Right lobe of liver (tissue), 6 donors: ENCODE measurements at regions not wholly inside any gene's neighbourhood (a gene's known extent, or its start where the extent isn't known, plus 50 kb on each side); places are given as distances from the start of the nearest gene placed in this dataset.

Experiments used
- ATAC-seq, 4 donors: fragments of 200-7000 bp; cut with Tn5 transposase; one replicate each; pipeline ENCODE4 v1.9.1; 2020; ENCODE audit warnings: mild to moderate bottlenecking in 4 of 4, moderate library complexity in 4 of 4
- DNase-seq, 3 donors: peaks; one replicate each; pipeline ENCODE4 v3.0.0-alpha.2; 2020
- H3K27ac ChIP-seq, 3 donors: fragments of 200-600 bp; one replicate each; pipeline ENCODE4 v1.8.0; 2022
- H3K27me3 ChIP-seq, 2 donors: fragments of 200-600 bp; one replicate each; pipeline ENCODE4 v1.8.0; 2022
- H3K36me3 ChIP-seq, 4 donors: fragments of 200-600 bp; sonication (generic) in 1 of 4; one replicate each; pipeline versions ENCODE4 v1.5.1 to v1.8.0; 2017 to 2022; ENCODE audit warnings: control low read depth in 1 of 4
- H3K4me1 ChIP-seq, 4 donors: fragments of 200-600 bp; sonication (generic) in 1 of 4; one replicate each; pipeline versions ENCODE4 v1.5.1 to v1.8.0; 2017 to 2022; ENCODE audit warnings: control low read depth in 1 of 4
- H3K4me3 ChIP-seq, 3 donors: fragments of 200-600 bp; one replicate each; pipeline ENCODE4 v1.8.0; 2022
- H3K9me3 ChIP-seq, 4 donors: fragments of 200-600 bp; sonication (generic) in 1 of 4; one replicate each; pipeline versions ENCODE4 v1.5.1 to v1.8.0; 2017 to 2022; ENCODE audit warnings: control low read depth in 1 of 4
- CTCF ChIP-seq, 4 donors: fragments of 200-600 bp in 3 of 4; fragments of 450-650 bp in 1 of 4; IDR thresholded peaks; one replicate each; pipeline versions ENCODE4 v1.5.1 to v1.8.0; 2016 to 2022; ENCODE audit warnings: antibody characterized with exemption in 4 of 4, mild to moderate bottlenecking in 2 of 4
- POLR2A ChIP-seq: fragments of 450-650 bp; IDR thresholded peaks from one replicate; pipeline ENCODE4 v1.6.1; 2017; ENCODE audit warnings: antibody characterized with exemption, mild to moderate bottlenecking
- WGBS: methylation state at CpG from one replicate; pipeline ENCODE4 v1.1.6; 2018; ENCODE audit warnings: low coverage, low lambda C conversion rate; ENCODE audit not compliant: insufficient coverage; ENCODE audit errors: missing lambda C conversion rate; 5-methylcytosine and 5-hydroxymethylcytosine counted together
- intact Hi-C, 2 donors: fragments of 100-400 bp; cut with DNase I; formaldehyde crosslinking; loops; one replicate each; pipeline versions ENCODE4 v1.11.2 to v1.14.1; 2022
- donor health status: DM: no; HTN: yes; CAD: no.
- donor health status: DM: no; HTN: no; CAD: no.
- donor health status: DM: no; HTN: no; CAD: no.
- donor health status: DM: no; HTN: yes; CAD: no.
- donor health status: DM: no; HTN: yes; CAD: no.

- 92% methylated on average over 3 of the region's 7 CpGs for WGBS
- Histone ChIP-seq H3K27ac (no peak overlapping the region), H3K9me3 (no peaks in the 10 kb centered on the region), H3K4me3 (no peak overlapping the region), H3K36me3 (no peaks in the 10 kb centered on the region), H3K4me1 (no peaks in the 10 kb centered on the region), H3K27me3 (no peaks in the 10 kb centered on the region)
- DNase-seq: no peak
- TF ChIP-seq CTCF (IDR thresholded peaks at IDR 0.05): no peak
- no peak for TF ChIP-seq POLR2A
- peak; percentile 31 to 86 (median 59) for ATAC-seq
- intact Hi-C loops: no loop called here
Measured at GRCh38 chr14:97350894-97351731, 553.9 kb downstream of the VRK1 start.

GRCh38 chr14:97353102-97353501, 555.9 kb downstream of the VRK1 start:
- H3K36me3 ChIP-seq: no peaks in the 10 kb centered on the region
- no peaks in the 10 kb centered on the region for H3K9me3 ChIP-seq
- no peak overlapping the region for H3K27ac ChIP-seq
- intact Hi-C loops: no loop called here
- no peaks in the 10 kb centered on the region for H3K27me3 ChIP-seq
- 79% methylated on average over 5 of the region's 5 CpGs for WGBS
- H3K4me3 ChIP-seq: no peak overlapping the region
- ATAC-seq (no peak), DNase-seq (no peak)
- TF ChIP-seq CTCF (IDR thresholded peaks at IDR 0.05): no peak
- no peak for TF ChIP-seq POLR2A
- H3K4me1 ChIP-seq: no peaks in the 10 kb centered on the region

GRCh38 chr14:97354119-97354722, 557.0 kb downstream of the VRK1 start:
- ATAC-seq: no peak
- no peaks in the 10 kb centered on the region for H3K4me1 ChIP-seq
- WGBS: 26% methylated on average over 3 of the region's 3 CpGs
- H3K27ac ChIP-seq: no peak overlapping the region
- no peaks in the 10 kb centered on the region for H3K36me3 ChIP-seq
- H3K9me3 ChIP-seq: no peaks in the 10 kb centered on the region
- no peak overlapping the region for H3K4me3 ChIP-seq
- no peak for DNase-seq
- TF ChIP-seq CTCF (IDR thresholded peaks at IDR 0.05) (no peak), POLR2A (no peak)
- intact Hi-C loops: no loop called here
- no peaks in the 10 kb centered on the region for H3K27me3 ChIP-seq

- intact Hi-C loops: no loop called here
- Histone ChIP-seq H3K4me1 (no peaks in the 10 kb centered on the region), H3K27ac (no peak overlapping the region), H3K4me3 (no peak overlapping the region), H3K36me3 (no peaks in the 10 kb centered on the region), H3K27me3 (no peaks in the 10 kb centered on the region), H3K9me3 (no peaks in the 10 kb centered on the region)
- WGBS: 57% methylated on average over 4 of the region's 6 CpGs
- DNase-seq (no peak), ATAC-seq (no peak)
- TF ChIP-seq POLR2A (no peak), CTCF (IDR thresholded peaks at IDR 0.05) (no peak)
Measured at GRCh38 chr14:97359341-97359740, 562.2 kb downstream of the VRK1 start.
